ENCODE measurements at regions not wholly inside any gene's neighbourhood (a gene's known extent, or its start where the extent isn't known, plus 50 kb on each side); places are given as distances from the start of the nearest gene placed in this dataset.

GRCh38 chr20:5481872-5482271 is 128.9 kb downstream of the GPCPD1 start:
- H3K23me2 ChIP-seq (ENCODE audit: low read depth, low read length) = no peaks in the 10 kb centered on the region
- no peak for DNase-seq (ENCODE audit: low read depth in 1 of 2, low spot score in 2 of 2)
- no peak overlapping the region for H3K4ac ChIP-seq (replicated peaks; ENCODE audit: insufficient read length, low read depth, low read length)
- no peak overlapping the region for H3K4me3 ChIP-seq (ENCODE audit: extremely low read depth in 1 of 4, insufficient read depth in 2 of 4, low read depth in 3 of 4, low read length in 4 of 4)
- H3K9ac ChIP-seq (replicated peaks in 1 of 4; ENCODE audit: extremely low read depth in 1 of 4, low read depth in 3 of 4, low read length in 3 of 4) = no peak overlapping the region
- no peak overlapping the region for H4K91ac ChIP-seq (replicated peaks; ENCODE audit: insufficient read length, low read length)
- no peak overlapping the region for H2BK15ac ChIP-seq (ENCODE audit: low read length)
- no peaks in the 10 kb centered on the region for H3K9me3 ChIP-seq (ENCODE audit: insufficient read depth in 2 of 2, low read depth in 1 of 2, low read length in 1 of 2)
- no peak overlapping the region for H4K5ac ChIP-seq (ENCODE audit: insufficient read length, low read depth, low read length)
- H3K56ac ChIP-seq (replicated peaks; ENCODE audit: insufficient read length, low read depth, low read length) = no peak overlapping the region
- no peak for TF ChIP-seq BCL11A (IDR thresholded peaks at IDR 0.05; ENCODE audit: low read depth in 2 of 2, low read length in 2 of 2)
- TF ChIP-seq RXRA (IDR thresholded peaks at IDR 0.05; ENCODE audit: insufficient read depth, low read depth, low read length) = no peak
- TF ChIP-seq NANOG (IDR thresholded peaks at IDR 0.05; ENCODE audit: insufficient read depth, low read depth, low read length, poor library complexity, severe bottlenecking) = no peak
- no peak for TF ChIP-seq HDAC6 (IDR thresholded peaks at IDR 0.05; ENCODE audit: low read depth, low read length)
- TF ChIP-seq KDM5A (IDR thresholded peaks at IDR 0.05; ENCODE audit: low read length) = no peak
- TF ChIP-seq GTF2F1 (IDR thresholded peaks at IDR 0.05; ENCODE audit: borderline replicate concordance, low read depth, low read length) = no peak
- TF ChIP-seq POLR2AphosphoS5 (IDR thresholded peaks at IDR 0.05; ENCODE audit: low read depth, low read length) = no peak
- TF ChIP-seq JUN (IDR thresholded peaks at IDR 0.05; ENCODE audit: low read depth, low read length) = no peak
- no peak for TF ChIP-seq RBBP5 (IDR thresholded peaks at IDR 0.05; ENCODE audit: borderline replicate concordance, low read depth, low read length)
- TF ChIP-seq CBX8 (IDR thresholded peaks at IDR 0.05; ENCODE audit: borderline replicate concordance, low read depth, low read length) = no peak
- H3K14ac ChIP-seq (ENCODE audit: insufficient read length) = no peak overlapping the region
- ChIA-PET POLR2A (ENCODE audit: partially characterized antibody) (no interaction called here), CTCF (ENCODE audit: partially characterized antibody) (no interaction called here)
- no peak overlapping the region for H2AK5ac ChIP-seq (ENCODE audit: low read depth, low read length)
- no peak for FAIRE-seq
- no peak overlapping the region for H3K23ac ChIP-seq (ENCODE audit: insufficient read length)
- no peaks in the 10 kb centered on the region for H3K36me3 ChIP-seq (ENCODE audit: control insufficient read depth in 2 of 4, insufficient read depth in 4 of 4, low read length in 3 of 4)
- H3K79me2 ChIP-seq (ENCODE audit: control insufficient read depth in 1 of 2, insufficient read depth in 2 of 2, low read length in 2 of 2) = no peaks in the 10 kb centered on the region
- no peak overlapping the region for H2AFZ ChIP-seq (ENCODE audit: low read length)
- no peak overlapping the region for H3K18ac ChIP-seq (ENCODE audit: extremely low read depth, low read length)
- no peak overlapping the region for H2BK20ac ChIP-seq (ENCODE audit: low read length)
- peaks cover 0 to 6% (median 0%) of the 10 kb centered on the region in 4 experiments; a peak in 2 of 7 replicates for H3K4me1 ChIP-seq (replicated peaks in 1 of 4; ENCODE audit: control insufficient read depth in 3 of 4, insufficient read depth in 4 of 4, low read length in 3 of 4)
- H4K8ac ChIP-seq (ENCODE audit: extremely low read depth, insufficient read depth, low read length) = no peak overlapping the region
- no peaks in the 10 kb centered on the region for H3K79me1 ChIP-seq (ENCODE audit: low read depth, low read length)
- H2BK5ac ChIP-seq (ENCODE audit: low read depth, low read length) = no peak overlapping the region
- WGBS, 2 experiments (ENCODE audit: extremely low coverage in 1 of 2, insufficient coverage in 1 of 2, insufficient read length in 1 of 2, insufficient replicate concordance in 2 of 2, low coverage in 1 of 2, low lambda C conversion rate in 2 of 2, missing lambda C conversion rate in 1 of 2) = 91% methylated on average over 4 of the region's 4 CpGs; no CpG with 5 or more reads in 1 of the 2 experiments
- no peaks in the 10 kb centered on the region for H4K20me1 ChIP-seq (replicated peaks in 1 of 2; ENCODE audit: control insufficient read depth in 1 of 2, insufficient read depth in 2 of 2, low read length in 2 of 2)
- no peak overlapping the region for H3K4me2 ChIP-seq (ENCODE audit: insufficient read depth in 1 of 2, low read depth in 2 of 2, low read length in 2 of 2)
- no peak overlapping the region for H3K27ac ChIP-seq (ENCODE audit: low read depth, low read length)
- H2BK12ac ChIP-seq (ENCODE audit: low read depth, low read length) = no peak overlapping the region
- H3K27me3 ChIP-seq (replicated peaks in 1 of 4; ENCODE audit: control insufficient read depth in 3 of 4, extremely low read depth in 1 of 4, insufficient read depth in 3 of 4, low read length in 3 of 4) = no peaks in the 10 kb centered on the region
- no peak overlapping the region for H2BK120ac ChIP-seq (replicated peaks; ENCODE audit: low read depth, low read length)
